Stimulated activated CD8-positive, alpha-beta memory T cell treated with anti-CD3 and anti-CD28 coated beads, Interleukin-15, amount 100 ng/mL, for 24 hours (primary cell): ENCODE measurements at regions not wholly inside any gene's neighbourhood (a gene's known extent, or its start where the extent isn't known, plus 50 kb on each side); places are given as distances from the start of the nearest gene placed in this dataset.

ENCODE experiments used
- DNase-seq: peaks from one replicate; pipeline ENCODE4 v3.0.0-alpha.2; 2020; ENCODE audit warnings: low read depth

DNA sequence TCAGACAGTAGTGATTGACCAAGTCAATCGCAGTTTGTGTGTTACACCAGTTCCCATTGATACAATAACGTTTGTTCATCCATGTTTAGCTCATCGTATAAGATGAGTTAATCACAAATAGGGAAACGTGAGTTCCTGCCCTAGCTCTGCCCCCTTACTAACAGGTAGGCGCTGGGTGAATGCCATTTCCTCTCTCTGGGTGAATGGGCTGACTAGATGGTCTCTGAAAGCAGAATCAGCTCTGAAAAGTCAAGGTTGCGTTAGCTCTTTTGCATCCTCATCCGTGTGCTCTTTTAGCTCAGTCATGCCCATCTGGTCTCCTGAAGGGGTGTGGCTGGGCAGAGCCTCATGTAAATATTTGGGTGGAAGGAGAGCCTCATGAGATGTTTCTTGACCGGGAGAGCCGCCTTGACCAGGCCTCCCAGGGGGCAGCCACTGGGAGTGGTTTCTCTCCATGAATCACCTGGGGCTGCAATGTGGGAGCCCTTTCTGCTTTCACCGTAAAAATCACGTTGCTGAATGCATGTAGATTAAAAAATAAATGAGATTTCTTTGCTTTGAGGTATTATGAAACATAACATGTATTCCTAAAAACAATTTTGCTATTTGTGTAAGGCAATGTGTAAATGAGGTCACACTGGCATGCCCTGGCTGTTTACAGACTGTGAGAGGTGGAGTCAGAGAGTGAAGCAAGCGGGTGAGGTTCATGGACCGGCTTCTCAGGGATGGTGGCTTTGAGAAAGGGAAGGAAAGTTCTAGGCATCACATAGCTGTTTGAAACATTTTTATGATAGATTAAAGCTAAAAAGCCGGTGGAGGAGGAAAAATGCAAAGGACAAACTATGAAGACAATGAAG is 108.4 kb upstream of the RASGRP1 start:
- no peak for DNase-seq

GRCh38 chr15:38674448-38674847 is 109.8 kb upstream of the RASGRP1 start:
- no peak for DNase-seq

GRCh38 chr15:38678281-38678680 is 113.7 kb upstream of the RASGRP1 start:
- DNase-seq: no peak

GRCh38 chr15:38680775-38681174 is 116.2 kb upstream of the RASGRP1 start:
- DNase-seq: no peak

DNA sequence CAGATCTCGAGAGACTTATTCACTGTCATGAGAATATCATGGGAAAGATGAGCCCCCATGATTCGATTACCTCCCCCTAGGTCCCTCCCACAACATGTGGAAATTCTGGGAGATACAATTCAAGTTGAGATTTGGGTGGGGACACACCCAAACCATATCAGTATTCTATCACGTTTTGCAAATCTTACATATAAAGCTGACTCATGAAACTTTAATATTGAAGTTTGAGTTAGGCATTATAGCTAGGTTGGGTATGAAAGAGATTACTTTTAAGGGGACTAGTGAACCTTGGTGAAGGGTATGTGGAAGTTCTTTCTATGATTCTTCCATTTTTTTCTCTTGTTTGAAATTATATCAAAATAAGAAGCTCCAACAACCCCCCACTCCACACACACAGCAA is 117.7 kb upstream of the RASGRP1 start:
- DNase-seq: no peak

DNA sequence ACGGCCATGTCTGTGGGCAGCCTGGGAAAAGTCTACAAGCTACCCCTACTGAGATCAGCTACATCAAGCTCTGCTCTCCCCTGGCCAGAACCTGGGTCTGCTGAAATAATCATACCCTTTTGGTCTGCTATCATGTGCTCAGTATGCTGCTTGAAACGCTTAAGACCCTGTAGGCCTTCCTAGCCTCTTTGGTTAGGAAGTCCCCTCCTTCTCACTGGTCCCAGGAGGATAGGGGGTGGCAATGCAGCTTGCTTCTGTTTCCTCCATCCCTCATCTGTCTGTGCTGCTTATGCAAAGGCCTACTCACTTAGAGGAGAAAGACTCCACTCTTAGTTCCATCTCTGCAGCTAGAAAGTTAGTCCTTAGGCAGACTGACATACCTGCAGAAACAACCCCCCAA is 118.2 kb upstream of the RASGRP1 start:
- no peak for DNase-seq

DNA sequence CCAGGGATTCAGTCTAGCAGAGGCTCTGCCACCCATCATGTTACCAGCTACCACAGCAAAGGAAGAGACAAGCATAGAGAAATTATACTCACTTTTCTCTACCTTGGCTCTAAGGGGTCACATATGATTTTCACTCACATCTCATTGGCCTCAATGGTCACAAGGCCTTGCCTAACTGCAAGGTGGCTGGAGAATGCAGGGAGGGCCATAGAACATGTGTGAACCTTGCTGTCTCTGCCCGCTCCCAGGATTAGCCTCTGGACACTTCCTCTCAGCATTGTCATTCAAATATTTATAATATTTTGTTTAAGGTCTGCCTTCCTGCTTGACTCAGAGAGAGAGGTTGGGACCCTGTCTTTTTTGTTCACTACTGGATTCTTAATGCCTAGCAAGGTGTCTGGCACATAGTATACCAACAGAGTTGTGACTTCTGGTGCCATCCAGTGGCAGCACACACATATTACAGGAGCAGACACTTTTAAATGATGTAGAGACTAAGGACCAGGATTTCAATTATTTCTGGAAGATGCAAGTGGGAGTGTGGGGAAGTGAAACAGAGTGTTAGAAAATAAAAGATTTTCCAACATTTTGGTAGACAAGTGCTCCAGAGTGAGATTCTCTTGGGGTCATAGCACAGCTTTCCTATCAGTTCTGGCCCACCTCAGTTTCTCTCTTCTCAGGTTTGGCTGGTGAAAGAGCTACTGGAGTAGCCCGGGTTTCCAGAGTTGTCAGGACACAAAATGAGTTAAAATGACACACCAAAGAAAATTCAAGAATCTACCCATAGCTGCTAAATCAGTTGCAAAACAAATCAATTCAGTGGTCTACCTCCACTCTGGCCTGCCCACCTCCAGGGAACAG is 119.0 kb upstream of the RASGRP1 start:
- no peak for DNase-seq

DNA sequence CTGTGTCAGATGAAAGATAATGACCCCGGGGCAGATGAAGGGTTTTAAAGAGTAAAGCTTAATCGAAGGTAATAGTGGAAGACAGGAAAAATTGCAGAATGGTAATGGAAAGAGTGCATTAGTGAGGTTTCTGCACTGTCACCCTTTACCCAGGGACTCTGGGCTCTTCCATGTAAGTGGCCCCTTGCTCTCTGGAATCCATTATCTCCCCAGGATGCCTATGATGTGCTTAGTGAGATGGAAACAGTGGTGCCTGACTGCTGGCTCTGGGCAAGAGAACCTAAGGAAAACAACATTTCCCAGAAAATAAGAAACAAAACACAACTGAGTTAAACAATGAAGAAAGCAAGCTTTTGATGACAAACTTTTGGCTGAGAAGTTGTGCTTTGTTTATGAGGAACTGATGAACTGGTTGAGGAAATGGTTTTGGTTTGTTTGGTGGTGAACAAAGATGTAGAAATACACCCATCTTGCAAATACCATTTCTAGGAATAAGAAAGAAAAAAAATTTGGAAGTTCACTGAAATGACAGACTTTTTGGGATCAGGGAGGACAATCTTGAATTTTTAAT is 119.9 kb upstream of the RASGRP1 start:
- DNase-seq: no peak

GRCh38 chr15:38685686-38686339 is 121.2 kb upstream of the RASGRP1 start:
- DNase-seq: no peak

DNA sequence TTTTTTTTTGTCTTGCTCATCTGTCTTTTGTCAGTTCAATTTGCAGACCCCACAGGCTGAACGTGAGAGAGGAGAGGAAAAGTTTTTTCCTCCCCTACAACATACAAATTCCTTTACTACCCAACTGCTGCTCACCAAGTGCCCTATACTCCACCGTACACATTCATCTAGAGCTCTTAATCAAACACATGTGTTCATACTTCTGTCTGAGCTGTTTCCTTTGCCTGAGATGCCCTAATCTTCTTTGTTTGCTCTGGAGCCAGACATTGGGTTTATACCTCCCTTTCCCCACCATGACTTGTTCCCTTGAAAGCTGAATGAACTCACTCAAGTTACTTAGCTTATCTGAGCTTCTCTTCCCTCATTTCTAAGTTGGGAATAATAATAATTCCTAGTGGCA is 122.7 kb upstream of the RASGRP1 start:
- no peak for DNase-seq

- no peak for DNase-seq
Measured at GRCh38 chr15:38687775-38688495, 123.3 kb upstream of the RASGRP1 start.

DNA sequence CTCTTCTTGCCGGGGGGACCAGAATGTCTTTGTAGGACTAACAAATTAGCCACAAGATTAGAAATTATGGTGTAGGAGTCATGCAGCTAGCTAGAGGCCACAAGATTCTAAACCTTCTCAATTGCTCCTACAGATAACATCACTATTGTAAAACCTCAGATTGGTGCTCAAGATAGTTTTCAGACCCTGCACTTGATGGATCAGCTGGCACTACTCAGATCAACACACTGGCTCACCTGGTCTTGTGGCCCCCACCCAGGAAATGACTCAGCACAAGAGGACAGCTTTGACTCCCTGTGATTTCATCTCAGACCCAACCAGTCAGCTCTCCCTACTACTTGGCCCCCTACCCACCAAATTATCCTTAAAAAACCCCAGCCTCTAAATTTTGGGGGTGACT is 124.1 kb upstream of the RASGRP1 start:
- no peak for DNase-seq

GRCh38 chr15:38689522-38689921 is 124.9 kb upstream of the RASGRP1 start:
- DNase-seq: no peak

GRCh38 chr15:38690216-38690615 is 125.6 kb upstream of the RASGRP1 start:
- no peak for DNase-seq

- DNase-seq: no peak
Measured at GRCh38 chr15:38690719-38691332, 126.2 kb upstream of the RASGRP1 start.

GRCh38 chr15:38691377-38691776 is 126.8 kb upstream of the RASGRP1 start:
- DNase-seq: no peak

DNA sequence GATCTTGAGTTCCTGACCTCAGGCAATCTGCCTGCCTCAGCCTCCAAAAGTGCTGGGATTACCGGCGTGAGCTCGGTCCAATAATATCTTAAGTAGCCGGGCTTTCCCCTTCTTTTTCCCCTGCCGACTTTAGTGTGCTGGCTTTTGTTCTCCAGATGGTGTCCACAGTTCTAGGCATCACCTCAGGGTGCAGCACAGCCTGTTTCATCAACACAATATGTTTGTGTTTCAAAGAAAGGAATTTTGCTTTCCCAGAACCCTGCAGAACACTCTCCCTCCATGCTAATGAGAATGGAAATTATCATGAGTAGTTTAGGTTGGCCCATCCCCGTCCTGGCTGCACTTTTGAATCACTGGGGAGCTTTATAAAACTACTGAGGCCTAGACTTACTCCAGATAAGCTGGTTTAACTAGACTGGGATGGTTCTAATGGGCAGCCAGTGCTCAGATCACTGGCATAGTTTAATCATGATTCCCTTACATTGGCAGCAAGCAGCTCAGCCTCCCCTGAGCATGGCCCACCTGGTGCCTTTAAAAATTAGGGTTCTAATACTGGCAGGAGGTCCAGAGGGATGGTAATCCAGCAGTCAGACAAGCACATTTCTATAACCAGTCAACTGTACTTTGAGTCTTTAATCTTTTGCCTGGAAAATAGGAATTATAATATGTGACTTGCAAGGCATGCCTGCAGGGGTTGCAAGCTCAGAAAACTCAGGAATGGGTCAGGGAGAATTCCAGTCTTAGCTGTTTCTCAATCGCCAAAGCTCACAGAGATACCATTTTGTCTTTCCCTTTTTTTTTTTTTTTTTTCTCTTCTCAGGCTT is 127.6 kb upstream of the RASGRP1 start:
- DNase-seq: no peak

DNA sequence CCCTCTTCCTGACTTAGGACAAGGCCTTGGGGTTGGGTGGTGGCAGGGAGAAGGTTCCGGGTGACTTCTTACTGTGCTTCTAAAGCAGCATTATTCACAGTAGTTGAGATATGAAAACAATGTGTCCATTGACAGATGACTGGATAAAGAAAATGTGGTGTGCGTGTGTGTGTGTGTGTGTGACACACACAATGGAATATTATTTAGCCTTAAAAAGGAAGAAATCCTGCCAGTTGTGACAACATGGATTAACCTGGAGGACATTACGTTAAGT is 128.1 kb upstream of the RASGRP1 start:
- no peak for DNase-seq

DNA sequence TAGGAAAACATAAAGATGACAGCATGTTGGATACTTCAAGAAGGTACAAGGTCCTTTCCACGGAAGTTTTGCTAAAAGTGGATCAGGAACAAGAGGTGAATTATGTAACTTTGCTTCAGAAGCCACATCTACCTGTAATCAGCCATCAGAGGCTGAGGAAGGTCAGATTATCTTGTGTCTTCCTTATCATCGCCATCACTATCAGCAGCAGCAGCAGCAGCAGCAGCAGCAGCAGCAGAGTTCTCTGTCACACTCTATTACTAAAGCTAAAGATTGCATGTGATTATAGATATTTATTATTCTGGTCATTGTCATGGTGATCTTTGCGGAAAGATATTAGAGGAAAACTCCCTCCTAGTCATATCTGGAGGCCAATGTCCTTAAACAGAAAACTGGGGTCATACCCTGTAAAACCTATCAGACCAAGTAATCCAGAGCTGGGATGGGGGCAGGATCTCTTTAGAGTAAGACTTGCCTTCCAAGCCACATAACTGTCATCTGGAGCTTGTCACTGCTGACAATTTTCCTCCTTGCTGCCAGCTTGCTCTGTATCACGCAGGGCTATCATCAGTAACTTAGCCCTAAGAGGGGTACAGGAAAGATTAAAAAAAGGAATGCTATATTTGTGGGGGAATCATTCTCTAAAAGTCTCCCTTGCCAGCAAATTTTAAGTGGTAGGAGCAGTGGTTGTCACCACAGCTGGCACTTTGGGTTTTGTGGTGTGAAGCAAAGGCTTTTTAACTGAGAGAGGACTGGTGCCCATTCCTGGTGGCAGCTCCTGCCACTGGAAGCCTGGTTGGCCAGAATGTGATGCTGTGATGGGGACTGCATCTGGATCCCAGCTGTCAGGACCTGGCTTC is 130.9 kb upstream of the RASGRP1 start:
- no peak for DNase-seq
